Astrocyte of the spinal cord (primary cell): ENCODE measurements at regions not wholly inside any gene's neighbourhood (a gene's known extent, or its start where the extent isn't known, plus 50 kb on each side); places are given as distances from the start of the nearest gene placed in this dataset.

Experiments used
- DNase-seq: peaks from one replicate; pipeline ENCODE4 v3.0.0; 2011; ENCODE audit warnings: low read depth, low spot score
- H3K4me3 ChIP-seq: 2 replicates; pipeline ENCODE4 v1.5.1; 2011; ENCODE audit warnings: low read depth, mild to moderate bottlenecking, low read length, moderate library complexity
- in situ Hi-C: cut with HindIII; loops from 2 replicates; pipeline ENCODE4 v1.10.0; 2017; ENCODE audit warnings: low sequenced_read_pairs
- TF ChIP-seq, protein P1 (sequence below): IDR thresholded peaks from 2 replicates; pipeline ENCODE4 v1.5.1; 2012; ENCODE audit warnings: low read depth, mild to moderate bottlenecking, low read length, inconsistent platforms

DNA sequence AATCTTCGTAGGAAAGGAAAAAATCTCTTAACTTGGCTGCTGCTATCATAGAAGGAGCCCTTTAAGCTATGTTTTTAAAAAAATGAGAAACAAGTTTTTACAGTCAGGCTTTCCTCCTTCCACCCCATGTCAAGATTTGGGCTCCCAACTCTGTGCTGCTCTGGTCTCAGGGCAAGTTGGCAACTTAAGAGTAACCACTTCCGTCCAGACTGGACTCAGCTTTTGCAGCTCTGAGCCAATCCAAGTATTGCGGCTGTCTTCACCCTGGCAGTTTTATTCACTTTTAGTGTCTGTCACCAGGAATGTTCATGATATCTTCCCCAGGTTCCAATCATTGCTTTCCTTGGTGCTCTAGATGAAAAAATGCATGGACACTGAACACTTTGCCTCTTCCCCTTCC lies 115.9 kb upstream of the GAS1 start:
- TF ChIP-seq, protein P1, sequence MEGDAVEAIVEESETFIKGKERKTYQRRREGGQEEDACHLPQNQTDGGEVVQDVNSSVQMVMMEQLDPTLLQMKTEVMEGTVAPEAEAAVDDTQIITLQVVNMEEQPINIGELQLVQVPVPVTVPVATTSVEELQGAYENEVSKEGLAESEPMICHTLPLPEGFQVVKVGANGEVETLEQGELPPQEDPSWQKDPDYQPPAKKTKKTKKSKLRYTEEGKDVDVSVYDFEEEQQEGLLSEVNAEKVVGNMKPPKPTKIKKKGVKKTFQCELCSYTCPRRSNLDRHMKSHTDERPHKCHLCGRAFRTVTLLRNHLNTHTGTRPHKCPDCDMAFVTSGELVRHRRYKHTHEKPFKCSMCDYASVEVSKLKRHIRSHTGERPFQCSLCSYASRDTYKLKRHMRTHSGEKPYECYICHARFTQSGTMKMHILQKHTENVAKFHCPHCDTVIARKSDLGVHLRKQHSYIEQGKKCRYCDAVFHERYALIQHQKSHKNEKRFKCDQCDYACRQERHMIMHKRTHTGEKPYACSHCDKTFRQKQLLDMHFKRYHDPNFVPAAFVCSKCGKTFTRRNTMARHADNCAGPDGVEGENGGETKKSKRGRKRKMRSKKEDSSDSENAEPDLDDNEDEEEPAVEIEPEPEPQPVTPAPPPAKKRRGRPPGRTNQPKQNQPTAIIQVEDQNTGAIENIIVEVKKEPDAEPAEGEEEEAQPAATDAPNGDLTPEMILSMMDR, result no peak
- H3K4me3 ChIP-seq, result no peak overlapping the region
- in situ Hi-C loops, result no loop called here
- no peak for DNase-seq

DNA sequence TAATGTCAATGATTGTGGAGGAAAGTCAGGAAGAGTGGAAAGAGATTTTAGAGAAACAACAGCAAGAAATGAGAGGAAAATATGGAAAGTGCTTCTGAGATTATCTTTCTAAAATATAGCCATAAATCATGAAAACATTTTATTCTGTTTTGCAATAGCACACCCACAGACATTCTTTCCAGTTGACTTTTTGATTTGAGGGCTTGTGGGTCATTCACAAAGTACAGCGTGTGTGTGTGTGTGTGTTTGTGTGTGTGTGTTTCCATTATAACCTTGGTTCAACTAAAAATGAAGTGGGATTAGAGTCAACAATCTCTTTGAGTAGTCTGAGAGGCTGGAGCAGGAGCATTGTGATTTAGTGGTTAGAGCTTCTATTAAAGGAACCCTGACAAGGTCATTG lies 116.6 kb upstream of the GAS1 start:
- in situ Hi-C loops, result no loop called here
- TF ChIP-seq, protein P1, result no peak
- no peak for DNase-seq

DNA sequence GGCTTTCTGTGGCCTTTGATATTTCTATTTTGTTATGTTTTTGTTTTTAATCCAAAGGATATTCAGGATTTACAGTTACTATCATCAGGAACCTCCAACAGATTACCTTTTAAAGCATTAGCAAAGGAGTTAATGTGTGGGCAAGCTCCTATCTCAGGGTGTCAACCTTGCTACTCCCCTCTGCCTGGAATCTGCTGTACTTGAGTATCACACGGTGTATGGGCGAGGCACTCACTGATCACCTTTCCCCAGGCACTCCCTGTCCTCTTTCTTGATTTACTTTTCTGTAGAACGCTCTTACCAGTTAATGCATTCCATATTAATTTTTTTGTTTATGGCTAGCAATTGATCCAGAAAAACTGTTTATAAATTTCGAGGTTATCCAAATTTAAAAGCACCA lies 117.0 kb upstream of the GAS1 start:
- TF ChIP-seq, protein P1, result no peak
- no peak overlapping the region for H3K4me3 ChIP-seq
- in situ Hi-C loops, result no loop called here
- DNase-seq, result no peak

More for the DNA sequence above, 116.6 kb upstream of the GAS1 start:
- no peak overlapping the region for H3K4me3 ChIP-seq

DNA sequence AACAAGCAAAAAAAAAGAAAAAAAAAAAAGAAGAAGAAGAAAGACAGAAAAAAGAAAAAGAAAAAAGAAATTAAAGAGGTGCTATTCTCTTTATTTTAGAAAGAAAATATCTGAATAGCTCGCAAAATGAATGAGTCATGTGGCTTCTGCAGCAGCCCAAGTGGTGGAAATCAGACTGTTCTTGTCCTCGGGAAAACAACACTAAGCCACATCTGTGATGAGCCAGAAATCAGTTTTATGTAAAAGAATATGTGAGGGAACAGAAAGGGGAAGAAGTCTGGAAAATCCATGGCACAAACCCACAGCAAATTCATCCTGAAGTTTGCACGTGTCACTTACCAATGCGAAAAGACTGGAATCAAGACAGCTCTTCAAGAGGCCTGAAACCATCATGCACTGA lies 118.7 kb upstream of the GAS1 start:
- DNase-seq, result no peak
- in situ Hi-C loops, result no loop called here
- TF ChIP-seq, protein P1, result no peak
- no peak overlapping the region for H3K4me3 ChIP-seq

- TF ChIP-seq, protein P1, result no peak
- H3K4me3 ChIP-seq, result no peak overlapping the region
- no peak for DNase-seq
- in situ Hi-C loops, result no loop called here
These were observed 120.1 kb upstream of the GAS1 start for GRCh38 chr9:87067426-87067825.

DNA sequence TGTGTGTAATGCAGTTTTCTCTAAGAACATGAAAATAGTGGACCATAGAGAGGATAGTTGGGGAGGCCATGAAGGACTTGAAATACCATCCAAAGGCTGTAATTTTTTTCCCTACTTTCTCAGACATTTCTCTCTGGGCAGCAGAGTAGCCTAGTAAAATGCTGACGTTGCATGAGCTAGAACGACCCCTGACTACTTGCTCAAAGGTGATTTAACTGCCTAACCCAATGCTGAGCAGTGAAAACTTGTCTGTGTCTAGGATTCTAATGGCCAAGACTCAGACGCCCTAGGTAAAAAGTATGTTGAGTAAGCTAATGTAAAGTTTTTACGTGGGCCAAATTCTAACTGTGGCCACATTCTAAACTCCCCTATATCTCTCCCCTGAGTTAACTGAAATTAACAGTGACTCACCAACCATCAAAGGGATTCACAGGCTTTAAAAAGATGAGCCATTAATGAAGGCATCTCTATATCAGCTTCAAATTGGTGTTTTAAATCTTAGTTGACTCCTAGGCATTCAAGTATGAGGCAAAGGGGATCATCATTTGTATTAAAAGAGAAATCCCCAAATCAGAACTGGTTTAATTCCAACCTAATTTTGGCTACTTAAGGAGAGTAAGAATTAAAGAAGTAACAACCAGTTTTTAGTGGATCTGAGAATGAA lies 121.0 kb upstream of the GAS1 start:
- no peak overlapping the region for H3K4me3 ChIP-seq
- TF ChIP-seq, protein P1, result no peak
- in situ Hi-C loops, result no loop called here
- no peak for DNase-seq

DNA sequence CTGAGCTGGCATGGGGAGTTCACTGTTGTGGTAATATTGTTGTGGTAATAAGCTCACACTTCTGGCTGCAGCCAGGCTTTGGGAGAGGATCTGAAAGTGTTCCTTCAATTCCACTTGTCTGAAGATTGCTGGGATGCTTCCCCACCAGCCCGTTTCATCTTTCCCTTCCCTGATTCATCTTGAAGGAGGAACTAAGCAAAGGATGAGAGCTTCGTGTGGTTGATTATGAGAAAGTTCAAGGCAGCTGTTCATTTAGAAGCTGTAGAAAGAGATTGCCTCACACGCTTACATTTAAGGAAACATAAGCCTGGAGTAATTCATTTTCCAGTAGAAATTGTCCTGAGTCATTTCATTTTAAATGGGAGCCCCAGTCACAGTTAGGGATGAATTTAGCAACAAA lies 122.4 kb upstream of the GAS1 start:
- TF ChIP-seq, protein P1, result no peak
- no peak overlapping the region for H3K4me3 ChIP-seq
- in situ Hi-C loops, result no loop called here
- no peak for DNase-seq
